GM12891 (cell line): ENCODE measurements at regions not wholly inside any gene's neighbourhood (a gene's known extent, or its start where the extent isn't known, plus 50 kb on each side); places are given as distances from the start of the nearest gene placed in this dataset.

ENCODE experiments used
- DNase-seq: peaks from one replicate; pipeline ENCODE4 v3.0.0; 2011; ENCODE audit warnings: low spot score; ENCODE audit not compliant: insufficient read length
- FAIRE-seq: peaks from 2 replicates; lab custom pipeline; 2011; peaks lifted over from hg19 to GRCh38; lab: Jason Lieb, UNC
- PAX5 ChIP-seq: IDR thresholded peaks from 2 replicates; pipeline ENCODE4 v1.6.1; 2011; ENCODE audit warnings: low read length, moderate library complexity, mild to moderate bottlenecking; ENCODE audit not compliant: insufficient read depth, severe bottlenecking
- POLR2A ChIP-seq: IDR thresholded peaks from 2 replicates; pipeline ENCODE4 v1.6.1; 2011; ENCODE audit warnings: low read depth, low read length, control low read depth
- POLR2AphosphoS5 ChIP-seq: IDR thresholded peaks from 2 replicates; pipeline ENCODE4 v1.6.1; 2011; ENCODE audit warnings: low read depth, low read length, control low read depth
- POU2F2 ChIP-seq: IDR thresholded peaks from 2 replicates; pipeline ENCODE4 v1.6.1; 2011; ENCODE audit warnings: low read depth, mild to moderate bottlenecking, control low read depth, low read length, moderate library complexity
- SPI1 ChIP-seq: IDR thresholded peaks from 2 replicates; pipeline ENCODE4 v1.6.1; 2011; ENCODE audit warnings: low read depth, low read length, control low read depth
- TAF1 ChIP-seq: IDR thresholded peaks from 2 replicates; pipeline ENCODE4 v1.6.1; 2011; ENCODE audit warnings: low read depth, low read length, control low read depth

GRCh38 chr1:117262976-117263375 lies 52.2 kb upstream of the VTCN1 start:
- FAIRE-seq (no peak), DNase-seq (no peak)
- TF ChIP-seq POLR2A (no peak), POU2F2 (no peak), SPI1 (no peak), POLR2AphosphoS5 (no peak), TAF1 (no peak), PAX5 (no peak)

DNA sequence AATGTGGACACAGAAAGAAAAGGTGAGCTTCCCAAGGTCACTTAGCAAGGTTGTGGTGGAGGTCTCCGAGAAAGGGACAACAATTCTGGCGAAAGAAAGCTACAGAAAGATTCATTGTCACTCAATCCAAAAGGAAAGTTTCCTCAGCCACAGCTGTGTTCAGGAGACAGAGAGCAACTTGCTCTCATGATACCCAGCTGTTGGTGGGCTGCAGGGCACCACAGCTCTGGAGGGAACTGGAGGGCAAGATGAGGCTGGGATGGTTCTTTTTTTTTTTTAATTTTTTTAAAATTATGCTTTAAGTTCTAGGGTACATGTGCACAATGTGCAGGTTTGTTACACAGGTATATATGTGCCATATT lies 50.7 kb upstream of the VTCN1 start:
- FAIRE-seq = no peak
- TF ChIP-seq POLR2A = no peak
- TF ChIP-seq POU2F2 = no peak
- TF ChIP-seq TAF1 = no peak
- no peak for TF ChIP-seq POLR2AphosphoS5
- no peak for TF ChIP-seq SPI1
- no peak for TF ChIP-seq PAX5
- no peak for DNase-seq

DNA sequence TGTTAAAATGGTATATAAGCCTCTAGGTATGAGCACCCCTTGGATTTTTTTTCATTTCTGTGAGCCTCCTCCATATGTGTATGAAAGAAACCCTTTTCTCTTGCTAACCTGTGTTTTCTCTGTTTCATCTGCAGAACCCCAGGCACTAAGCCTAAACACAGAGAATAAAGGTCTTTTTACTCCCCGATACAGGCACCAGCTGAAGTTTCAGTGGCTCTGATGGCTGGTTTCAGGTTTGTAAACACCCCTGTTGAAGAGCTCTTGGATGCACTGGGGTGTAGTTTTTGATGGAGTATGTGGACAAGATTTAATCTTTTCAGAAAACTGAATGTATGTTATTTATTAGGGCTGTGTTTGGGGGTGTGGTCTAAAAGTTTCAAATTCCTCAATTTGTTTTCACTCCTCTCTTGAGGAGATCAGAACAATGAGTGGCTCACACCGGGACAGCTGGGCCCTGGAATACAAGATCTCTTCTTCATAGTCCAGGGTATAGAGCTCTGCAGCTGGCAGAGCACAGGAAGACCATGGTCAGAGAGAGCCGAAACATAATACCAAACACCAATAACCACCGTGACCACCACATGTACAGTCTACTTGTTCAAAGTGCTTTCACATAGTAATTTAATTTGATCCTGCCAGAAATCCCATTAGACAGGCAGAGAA lies 50.2 kb upstream of the VTCN1 start:
- FAIRE-seq (no peak), DNase-seq (no peak)
- TF ChIP-seq PAX5 (no peak), POU2F2 (no peak), TAF1 (no peak), POLR2AphosphoS5 (no peak)
